ENCODE measurements at regions not wholly inside any gene's neighbourhood (a gene's known extent, or its start where the extent isn't known, plus 50 kb on each side); places are given as distances from the start of the nearest gene placed in this dataset.

GRCh38 chr19:32018014-32018413 lies 327.4 kb upstream of the ZNF507 start:
- ChIA-PET POLR2A (ENCODE audit: low non-redundant PET) (no interaction called here), CTCF (no interaction called here)
- peak; percentile 65 for DNase-seq (ENCODE audit: low spot score)
- H3K27ac ChIP-seq = peak overlapping the region; percentile 24
- no peak for TF ChIP-seq CTCF (conservative IDR thresholded peaks at IDR 0.05; ENCODE audit: low read depth)

GRCh38 chr19:32020538-32020937 lies 324.9 kb upstream of the ZNF507 start:
- DNase-seq (ENCODE audit: low spot score) = no peak
- H3K27ac ChIP-seq = no peak overlapping the region
- CTCF ChIA-PET = no interaction called here
- no peak for TF ChIP-seq CTCF (conservative IDR thresholded peaks at IDR 0.05; ENCODE audit: low read depth)
- POLR2A ChIA-PET (ENCODE audit: low non-redundant PET) = no interaction called here

- TF ChIP-seq CTCF (conservative IDR thresholded peaks at IDR 0.05; ENCODE audit: low read depth) = no peak
- DNase-seq (ENCODE audit: low spot score) = no peak
- no peak overlapping the region for H3K27ac ChIP-seq
- ChIA-PET CTCF (interaction anchor here (0.6 to 0.7 kb wide), 2 partner anchors 1023 to 1563 kb away, joined by 3 read pairs; no protein-coding TSS in a partner anchor), POLR2A (ENCODE audit: low non-redundant PET) (no interaction called here)
Observed at GRCh38 chr19:32022044-32022640, 323.3 kb upstream of the ZNF507 start.

GRCh38 chr19:32022731-32023563 lies 322.5 kb upstream of the ZNF507 start:
- TF ChIP-seq CTCF (conservative IDR thresholded peaks at IDR 0.05; ENCODE audit: low read depth) = no peak
- ChIA-PET CTCF (interaction anchor here (0.6 to 0.7 kb wide), 2 partner anchors 1024 to 1562 kb away, joined by 3 read pairs; no protein-coding TSS in a partner anchor), POLR2A (ENCODE audit: low non-redundant PET) (no interaction called here)
- H3K27ac ChIP-seq = no peak overlapping the region
- no peak for DNase-seq (ENCODE audit: low spot score)

GRCh38 chr19:32023564-32023832 lies 321.9 kb upstream of the ZNF507 start:
- TF ChIP-seq CTCF (conservative IDR thresholded peaks at IDR 0.05; ENCODE audit: low read depth) = no peak
- DNase-seq (ENCODE audit: low spot score) = no peak
- POLR2A ChIA-PET (ENCODE audit: low non-redundant PET) = no interaction called here
- CTCF ChIA-PET = no interaction called here
- H3K27ac ChIP-seq = no peak overlapping the region

- no peak for TF ChIP-seq CTCF (conservative IDR thresholded peaks at IDR 0.05; ENCODE audit: low read depth)
- ChIA-PET CTCF (interaction anchor here (0.6 kb wide), 1 partner anchor 1362 kb away, joined by 4 read pairs; no protein-coding TSS in a partner anchor), POLR2A (ENCODE audit: low non-redundant PET) (no interaction called here)
- no peak overlapping the region for H3K27ac ChIP-seq
- DNase-seq (ENCODE audit: low spot score) = no peak
Observed at GRCh38 chr19:32029235-32029634, 316.2 kb upstream of the ZNF507 start.
